H9 (cell line): ENCODE measurements at regions not wholly inside any gene's neighbourhood (a gene's known extent, or its start where the extent isn't known, plus 50 kb on each side); places are given as distances from the start of the nearest gene placed in this dataset.

ENCODE experiments used
- DNase-seq: peaks from one replicate; pipeline ENCODE4 v3.0.0-alpha.2; 2017
- H2AFZ ChIP-seq: one replicate; pipeline ENCODE4 v1.6.1; 2013; ENCODE audit warnings: mild to moderate bottlenecking, low read length, control low read depth, moderate library complexity
- H2AK5ac ChIP-seq: 2 replicates; pipeline ENCODE4 v1.6.1; 2013; ENCODE audit warnings: low read length, control low read depth, mixed read lengths; ENCODE audit not compliant: insufficient read length
- H2BK120ac ChIP-seq: one replicate; pipeline ENCODE4 v1.6.1; 2013; ENCODE audit warnings: low read depth, mild to moderate bottlenecking, low read length, control low read depth, inconsistent platforms; ENCODE audit not compliant: poor library complexity, severe bottlenecking
- H2BK12ac ChIP-seq: 2 replicates; pipeline ENCODE4 v1.6.1; 2013; ENCODE audit warnings: low read length, control low read depth, mixed read lengths, low read depth; ENCODE audit not compliant: insufficient read length
- H2BK15ac ChIP-seq: 2 replicates; pipeline ENCODE4 v1.6.1; 2013; ENCODE audit warnings: low read depth, low read length, control low read depth
- H2BK20ac ChIP-seq: one replicate; pipeline ENCODE4 v1.6.1; 2013; ENCODE audit warnings: low read depth, mild to moderate bottlenecking, low read length, control low read depth, inconsistent platforms; ENCODE audit not compliant: poor library complexity, severe bottlenecking
- H2BK5ac ChIP-seq: 2 replicates; pipeline ENCODE4 v1.6.1; 2013; ENCODE audit warnings: low read length, control low read depth, mixed read lengths; ENCODE audit not compliant: insufficient read length
- H3K14ac ChIP-seq: 2 replicates; pipeline ENCODE4 v1.6.1; 2013; ENCODE audit warnings: low read length, control low read depth; ENCODE audit not compliant: insufficient read depth
- H3K18ac ChIP-seq: 2 replicates; pipeline ENCODE4 v1.6.1; 2013; ENCODE audit warnings: low read depth, mild to moderate bottlenecking, mixed read lengths, low read length, control low read depth; ENCODE audit not compliant: insufficient read length
- H3K23ac ChIP-seq: 2 replicates; pipeline ENCODE4 v1.6.1; 2013; ENCODE audit warnings: low read length, control low read depth, mixed read lengths, low read depth; ENCODE audit not compliant: insufficient read length
- H3K23me2 ChIP-seq: 2 replicates; pipeline ENCODE4 v1.6.1; 2013; ENCODE audit warnings: low read depth, mild to moderate bottlenecking, mixed read lengths, low read length, control low read depth; ENCODE audit not compliant: insufficient read length, poor library complexity, severe bottlenecking
- H3K27ac ChIP-seq: 2 replicates; pipeline ENCODE4 v1.5.1; 2013; ENCODE audit warnings: low read length, control low read depth, mixed read lengths, low read depth; ENCODE audit not compliant: insufficient read length
- H3K27me3 ChIP-seq: 2 replicates; pipeline ENCODE4 v1.6.1; 2013; ENCODE audit warnings: low read length, control low read depth, inconsistent platforms; ENCODE audit not compliant: insufficient read depth
- H3K4ac ChIP-seq: 2 replicates; pipeline ENCODE4 v1.6.1; 2013; ENCODE audit warnings: low read depth, mild to moderate bottlenecking, control low read depth, inconsistent platforms, low read length, moderate library complexity
- H3K4me1 ChIP-seq: 2 replicates; pipeline ENCODE4 v1.6.1; 2013; ENCODE audit warnings: low read length, control low read depth, inconsistent platforms; ENCODE audit not compliant: insufficient read depth
- H3K4me2 ChIP-seq: 2 replicates; pipeline ENCODE4 v1.6.1; 2013; ENCODE audit warnings: low read length, control low read depth, mixed read lengths; ENCODE audit not compliant: insufficient read length, insufficient read depth
- H3K56ac ChIP-seq: 2 replicates; pipeline ENCODE4 v1.6.1; 2013; ENCODE audit warnings: low read depth, mild to moderate bottlenecking, mixed read lengths, low read length, control low read depth; ENCODE audit not compliant: insufficient read length
- H3K79me1 ChIP-seq: 2 replicates; pipeline ENCODE4 v1.6.1; 2013; ENCODE audit warnings: low read depth, mild to moderate bottlenecking, moderate library complexity, low read length, control low read depth, inconsistent platforms; ENCODE audit not compliant: insufficient read depth, poor library complexity, severe bottlenecking
- H3K79me2 ChIP-seq: 2 replicates; pipeline ENCODE4 v1.6.1; 2013; ENCODE audit warnings: low read length, control low read depth, inconsistent platforms; ENCODE audit not compliant: insufficient read depth
- H3K9ac ChIP-seq: 2 replicates; pipeline ENCODE4 v1.6.1; 2013; ENCODE audit warnings: low read length, control low read depth, mixed read lengths; ENCODE audit not compliant: insufficient read length; ENCODE audit errors: extremely low read depth
- H3K9me3 ChIP-seq: one replicate; pipeline ENCODE4 v1.6.1; 2013; ENCODE audit warnings: low read depth, low read length, inconsistent platforms; ENCODE audit not compliant: control insufficient read depth
- H3T11ph ChIP-seq: one replicate; pipeline ENCODE4 v1.6.1; 2013; ENCODE audit warnings: mild to moderate bottlenecking, low read length, control low read depth, inconsistent platforms
- H4K20me1 ChIP-seq: one replicate; pipeline ENCODE4 v1.6.1; 2013; ENCODE audit not compliant: control insufficient read depth, insufficient read length, insufficient read depth
- H4K5ac ChIP-seq: 2 replicates; pipeline ENCODE4 v1.6.1; 2013; ENCODE audit warnings: low read depth, mild to moderate bottlenecking, mixed read lengths, low read length, control low read depth; ENCODE audit not compliant: insufficient read length
- H4K8ac ChIP-seq: replicated peaks from 2 replicates; pipeline ENCODE4 v1.6.1; 2013; ENCODE audit warnings: low read length, control low read depth, mixed read lengths, low read depth; ENCODE audit not compliant: insufficient read length
- H4K91ac ChIP-seq: 2 replicates; pipeline ENCODE4 v1.6.1; 2013; ENCODE audit warnings: low read depth, mild to moderate bottlenecking, moderate library complexity, mixed read lengths, low read length, control low read depth; ENCODE audit not compliant: insufficient read length
- H3K27ac Mint-ChIP-seq, 3 experiments: 2 replicates in 2 of 3; 3 replicates in 1 of 3; pipeline ENCODE4 v1.8.0; 2020 to 2021; ENCODE audit warnings: mixed read lengths in 3 of 3, mild to moderate bottlenecking in 1 of 3, moderate library complexity in 1 of 3
- H3K27me3 Mint-ChIP-seq: 2 replicates; pipeline ENCODE4 v1.8.0; 2021; ENCODE audit warnings: low read depth, mild to moderate bottlenecking, moderate library complexity, mixed read lengths
- H3K36me3 Mint-ChIP-seq, 3 experiments: 2 replicates in 2 of 3; 3 replicates in 1 of 3; pipeline ENCODE4 v1.8.0; 2020 to 2021; ENCODE audit warnings: low read depth in 3 of 3, mixed read lengths in 3 of 3; ENCODE audit not compliant: insufficient read depth in 1 of 3
- H3K4me1 Mint-ChIP-seq, 2 experiments: 2 replicates each; pipeline ENCODE4 v1.8.0; 2020; ENCODE audit warnings: mixed read lengths in 2 of 2
- H3K4me3 Mint-ChIP-seq, 2 experiments: 2 replicates in 1 of 2; 3 replicates in 1 of 2; pipeline ENCODE4 v1.8.0; 2020 to 2021; ENCODE audit warnings: mild to moderate bottlenecking in 2 of 2, mixed read lengths in 2 of 2, moderate library complexity in 1 of 2
- H3K9me3 Mint-ChIP-seq, 2 experiments: 2 replicates in 1 of 2; 3 replicates in 1 of 2; pipeline ENCODE4 v1.8.0; 2020; ENCODE audit warnings: mild to moderate bottlenecking in 2 of 2, mixed read lengths in 2 of 2, moderate library complexity in 1 of 2
- TF ChIP-seq, protein P1 (sequence below): fragments of 200-600 bp; sonication (generic); conservative IDR thresholded peaks from 3 replicates; pipeline ENCODE4 v1.8.0; 2021; ENCODE audit warnings: antibody characterized with exemption, mild to moderate bottlenecking

DNA sequence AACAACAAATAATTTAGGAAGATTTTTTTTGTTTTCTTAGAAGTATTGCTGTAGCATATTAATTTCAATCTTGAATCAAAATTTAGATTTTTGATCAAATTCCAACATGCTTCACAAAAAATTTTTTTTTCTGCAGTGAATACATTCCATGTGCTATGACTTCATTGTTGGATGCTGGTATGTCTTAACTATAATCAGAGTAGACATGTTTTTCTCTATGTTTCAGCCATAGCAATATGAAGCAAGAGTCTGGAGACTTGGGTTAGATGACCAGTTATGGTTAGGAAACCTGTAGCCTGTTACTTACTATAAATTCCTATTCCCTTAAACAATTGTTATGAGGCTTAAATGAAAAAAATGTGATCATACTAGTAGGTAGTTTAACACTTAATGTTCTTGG is 176.1 kb upstream of the CHL1 start:
- no peak overlapping the region for H4K91ac ChIP-seq

More for the DNA sequence above, 176.1 kb upstream of the CHL1 start:
- Histone ChIP-seq H3K14ac (no peak overlapping the region), H2BK15ac (no peak overlapping the region), H3K56ac (no peak overlapping the region), H4K5ac (no peak overlapping the region), H2BK12ac (no peak overlapping the region), H3K27me3 (no peaks in the 10 kb centered on the region), H3K9me3 (no peaks in the 10 kb centered on the region), H2BK5ac (no peak overlapping the region), H3K23ac (no peak overlapping the region), H2AK5ac (no peak overlapping the region), H3T11ph (no peak overlapping the region), H4K8ac (no peak overlapping the region), H3K23me2 (no peaks in the 10 kb centered on the region), H4K20me1 (no peaks in the 10 kb centered on the region), H3K4me2 (no peak overlapping the region), H2BK120ac (no peak overlapping the region), H3K27ac (no peak overlapping the region), H3K4me1 (no peaks in the 10 kb centered on the region), H3K79me2 (no peaks in the 10 kb centered on the region), H3K79me1 (no peaks in the 10 kb centered on the region), H3K4ac (no peak overlapping the region), H3K18ac (no peak overlapping the region), H2BK20ac (no peak overlapping the region), H3K9ac (no peak overlapping the region), H2AFZ (no peak overlapping the region)
- no peak overlapping the region for H3K4me3 Mint-ChIP-seq
- no peaks in the 10 kb centered on the region for H3K36me3 Mint-ChIP-seq
- no peak overlapping the region for H3K27ac Mint-ChIP-seq
- TF ChIP-seq, protein P1, sequence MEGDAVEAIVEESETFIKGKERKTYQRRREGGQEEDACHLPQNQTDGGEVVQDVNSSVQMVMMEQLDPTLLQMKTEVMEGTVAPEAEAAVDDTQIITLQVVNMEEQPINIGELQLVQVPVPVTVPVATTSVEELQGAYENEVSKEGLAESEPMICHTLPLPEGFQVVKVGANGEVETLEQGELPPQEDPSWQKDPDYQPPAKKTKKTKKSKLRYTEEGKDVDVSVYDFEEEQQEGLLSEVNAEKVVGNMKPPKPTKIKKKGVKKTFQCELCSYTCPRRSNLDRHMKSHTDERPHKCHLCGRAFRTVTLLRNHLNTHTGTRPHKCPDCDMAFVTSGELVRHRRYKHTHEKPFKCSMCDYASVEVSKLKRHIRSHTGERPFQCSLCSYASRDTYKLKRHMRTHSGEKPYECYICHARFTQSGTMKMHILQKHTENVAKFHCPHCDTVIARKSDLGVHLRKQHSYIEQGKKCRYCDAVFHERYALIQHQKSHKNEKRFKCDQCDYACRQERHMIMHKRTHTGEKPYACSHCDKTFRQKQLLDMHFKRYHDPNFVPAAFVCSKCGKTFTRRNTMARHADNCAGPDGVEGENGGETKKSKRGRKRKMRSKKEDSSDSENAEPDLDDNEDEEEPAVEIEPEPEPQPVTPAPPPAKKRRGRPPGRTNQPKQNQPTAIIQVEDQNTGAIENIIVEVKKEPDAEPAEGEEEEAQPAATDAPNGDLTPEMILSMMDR: no peak
- no peaks in the 10 kb centered on the region for H3K4me1 Mint-ChIP-seq
- H3K9me3 Mint-ChIP-seq: no peaks in the 10 kb centered on the region
- DNase-seq: no peak
- no peaks in the 10 kb centered on the region for H3K27me3 Mint-ChIP-seq
